ENCODE measurements at regions not wholly inside any gene's neighbourhood (a gene's known extent, or its start where the extent isn't known, plus 50 kb on each side); places are given as distances from the start of the nearest gene placed in this dataset.
"Not testable (repeated sequence)": the region's sequence is repeated elsewhere in the genome, so short reads cannot be mapped to it uniquely, and the experiment has no call there.

GRCh38 chr7:29703830-29704229 is 102.5 kb upstream of the WIPF3 start:
- not testable (repeated sequence) for DNase-seq (ENCODE audit: low spot score)

GRCh38 chr7:29709002-29709401 is 97.3 kb upstream of the WIPF3 start:
- DNase-seq (ENCODE audit: low spot score), result not testable (repeated sequence)

- DNase-seq (ENCODE audit: low spot score), result not testable (repeated sequence)
Measured at GRCh38 chr7:29723127-29723526, 83.2 kb upstream of the WIPF3 start.

- DNase-seq (ENCODE audit: low spot score), result no peak
Measured at GRCh38 chr7:29723599-29723998, 82.7 kb upstream of the WIPF3 start.

GRCh38 chr7:29729534-29730165 is 76.7 kb upstream of the WIPF3 start:
- not testable (repeated sequence) for DNase-seq (ENCODE audit: low spot score)

- no peak for DNase-seq (ENCODE audit: low spot score)
Measured at GRCh38 chr7:29734246-29734731, 72.0 kb upstream of the WIPF3 start.

- not testable (repeated sequence) for DNase-seq (ENCODE audit: low spot score)
Measured at GRCh38 chr7:29747645-29748245, 58.6 kb upstream of the WIPF3 start.

- no peak for DNase-seq (ENCODE audit: low spot score)
Measured at GRCh38 chr7:29748286-29749099, 57.8 kb upstream of the WIPF3 start.

- DNase-seq (ENCODE audit: low spot score), result no peak
Measured at GRCh38 chr7:29749701-29750321, 56.5 kb upstream of the WIPF3 start.

- DNase-seq (ENCODE audit: low spot score), result not testable (repeated sequence)
Measured at GRCh38 chr7:29750373-29750940, 55.9 kb upstream of the WIPF3 start.

- DNase-seq (ENCODE audit: low spot score), result not testable (repeated sequence)
Measured at GRCh38 chr7:29751012-29751411, 55.3 kb upstream of the WIPF3 start.

GRCh38 chr7:29754874-29755490 is 51.3 kb upstream of the WIPF3 start:
- no peak for DNase-seq (ENCODE audit: low spot score)
